Ovary (tissue), 3 donors: ENCODE measurements at regions not wholly inside any gene's neighbourhood (a gene's known extent, or its start where the extent isn't known, plus 50 kb on each side); places are given as distances from the start of the nearest gene placed in this dataset.

Experiments
- POLR2A ChIP-seq: fragments of 450-650 bp; IDR thresholded peaks from one replicate; pipeline ENCODE4 v1.6.1; 2017; ENCODE audit warnings: antibody characterized with exemption, mild to moderate bottlenecking, moderate library complexity
- TF ChIP-seq, protein P1 (sequence below), 3 donors: fragments of 450-650 bp in 2 of 3; fragments of 200-600 bp in 1 of 3; IDR thresholded peaks; one replicate each; pipeline versions ENCODE4 v1.5.1 to v1.8.0; 2016 to 2022; ENCODE audit warnings: antibody characterized with exemption in 3 of 3, mild to moderate bottlenecking in 1 of 3
- donor health status: DM: no; HTN: no; CAD: no.

DNA sequence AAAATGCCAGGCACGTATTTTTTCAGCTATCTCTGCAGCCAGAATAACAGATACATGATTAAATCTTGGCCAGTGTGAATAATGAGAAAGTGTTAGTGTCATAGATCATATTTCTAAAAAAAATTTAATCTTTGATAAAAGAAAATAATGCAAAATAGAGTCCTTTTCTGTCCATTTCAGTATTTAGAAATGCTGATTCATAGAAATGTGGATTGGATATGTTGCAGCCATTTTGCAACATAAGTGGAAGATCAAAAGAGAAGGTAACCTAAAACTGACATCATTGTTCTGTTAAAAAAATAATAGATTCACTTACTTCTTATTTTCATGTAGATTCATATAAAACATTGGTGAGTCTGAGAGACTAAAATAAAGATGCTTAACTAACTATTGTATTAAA, 1010.3 kb downstream of the LRFN5 start:
- TF ChIP-seq, protein P1, sequence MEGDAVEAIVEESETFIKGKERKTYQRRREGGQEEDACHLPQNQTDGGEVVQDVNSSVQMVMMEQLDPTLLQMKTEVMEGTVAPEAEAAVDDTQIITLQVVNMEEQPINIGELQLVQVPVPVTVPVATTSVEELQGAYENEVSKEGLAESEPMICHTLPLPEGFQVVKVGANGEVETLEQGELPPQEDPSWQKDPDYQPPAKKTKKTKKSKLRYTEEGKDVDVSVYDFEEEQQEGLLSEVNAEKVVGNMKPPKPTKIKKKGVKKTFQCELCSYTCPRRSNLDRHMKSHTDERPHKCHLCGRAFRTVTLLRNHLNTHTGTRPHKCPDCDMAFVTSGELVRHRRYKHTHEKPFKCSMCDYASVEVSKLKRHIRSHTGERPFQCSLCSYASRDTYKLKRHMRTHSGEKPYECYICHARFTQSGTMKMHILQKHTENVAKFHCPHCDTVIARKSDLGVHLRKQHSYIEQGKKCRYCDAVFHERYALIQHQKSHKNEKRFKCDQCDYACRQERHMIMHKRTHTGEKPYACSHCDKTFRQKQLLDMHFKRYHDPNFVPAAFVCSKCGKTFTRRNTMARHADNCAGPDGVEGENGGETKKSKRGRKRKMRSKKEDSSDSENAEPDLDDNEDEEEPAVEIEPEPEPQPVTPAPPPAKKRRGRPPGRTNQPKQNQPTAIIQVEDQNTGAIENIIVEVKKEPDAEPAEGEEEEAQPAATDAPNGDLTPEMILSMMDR (IDR thresholded peaks at IDR 0.05) = no peak
- TF ChIP-seq POLR2A = no peak
